ENCODE measurements at regions not wholly inside any gene's neighbourhood (a gene's known extent, or its start where the extent isn't known, plus 50 kb on each side); places are given as distances from the start of the nearest gene placed in this dataset.
"Not testable (repeated sequence)": the region's sequence is repeated elsewhere in the genome, so short reads cannot be mapped to it uniquely, and the experiment has no call there.

- Histone ChIP-seq H3K4me3 (no peak overlapping the region), H3K27ac (no peak overlapping the region), H3K9me3 (ENCODE audit: low read depth, low read length) (no peaks in the 10 kb centered on the region), H3K9ac (ENCODE audit: insufficient read length) (no peak overlapping the region), H3K36me3 (ENCODE audit: insufficient read depth, low read length) (no peaks in the 10 kb centered on the region)
- TF ChIP-seq EZH2 (IDR thresholded peaks at IDR 0.05) (no peak), POLR2AphosphoS5 (IDR thresholded peaks at IDR 0.05; ENCODE audit: borderline replicate concordance, low read depth, low read length) (no peak)
- DNase-seq (ENCODE audit: low read depth, low spot score): no peak
Observed at GRCh38 chr16:52914428-52914827, 138.3 kb downstream of the CHD9NB start.

DNA sequence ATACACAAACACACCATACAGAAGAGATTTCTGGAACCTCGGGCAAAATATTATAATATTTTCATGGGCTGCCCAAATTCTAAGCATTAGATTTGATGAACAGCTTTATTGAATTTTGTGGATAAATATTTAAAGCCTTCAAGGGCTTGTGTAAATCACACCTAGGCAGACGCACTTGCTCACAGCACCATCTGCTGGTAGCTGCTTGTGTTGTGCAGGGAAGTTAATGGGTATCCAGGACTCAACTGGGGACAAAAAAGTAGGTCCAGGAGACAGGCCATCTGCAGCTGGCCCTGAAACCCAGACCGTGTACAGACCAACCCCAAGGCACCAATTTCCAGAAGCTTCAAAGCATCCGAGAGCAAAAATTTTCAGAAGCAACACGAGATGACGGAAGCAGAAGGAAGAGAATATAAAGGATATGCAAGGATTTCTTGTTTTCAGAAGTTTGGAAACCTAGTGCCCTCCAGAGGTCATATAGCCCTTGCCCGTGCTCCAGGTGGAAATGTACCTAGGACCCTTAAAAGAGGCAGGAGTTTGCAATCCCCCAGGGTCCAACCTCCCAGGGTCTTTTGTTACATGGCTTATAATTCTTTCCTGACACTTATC lies 140.0 kb downstream of the CHD9NB start:
- Histone ChIP-seq H3K36me3 (ENCODE audit: insufficient read depth, low read length) (no peaks in the 10 kb centered on the region), H3K4me3 (no peak overlapping the region), H3K9me3 (ENCODE audit: low read depth, low read length) (no peaks in the 10 kb centered on the region), H3K27ac (no peak overlapping the region), H3K9ac (ENCODE audit: insufficient read length) (no peak overlapping the region)
- TF ChIP-seq EZH2 (IDR thresholded peaks at IDR 0.05): no peak
- no peak for TF ChIP-seq FOXP2 (optimal IDR thresholded peaks at IDR 0.05; ENCODE audit: control extremely low read depth, extremely low read length, insufficient read depth)
- no peak for TF ChIP-seq POLR2AphosphoS5 (IDR thresholded peaks at IDR 0.05; ENCODE audit: borderline replicate concordance, low read depth, low read length)
- peak; percentile 3 for DNase-seq (ENCODE audit: low read depth, low spot score)

DNA sequence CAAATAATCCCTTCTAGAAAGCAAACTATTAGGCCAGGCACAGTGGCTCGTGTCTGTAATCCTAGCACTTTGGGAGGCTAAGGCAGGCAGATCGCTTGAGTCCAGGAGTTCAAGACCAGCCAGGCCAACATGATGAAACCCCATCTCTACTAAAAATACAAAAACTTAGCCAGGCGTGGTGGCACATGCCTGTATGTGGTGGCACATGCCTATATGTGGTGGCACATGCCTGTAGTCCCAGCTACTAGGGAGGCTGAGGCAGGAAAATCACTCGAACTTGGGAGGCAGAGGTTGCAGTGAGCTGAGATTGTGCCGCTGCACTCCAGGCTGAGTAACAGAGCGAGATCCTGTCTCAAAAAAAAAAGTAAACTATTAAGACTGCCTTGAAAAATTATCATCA lies 144.6 kb downstream of the CHD9NB start:
- DNase-seq (ENCODE audit: low read depth, low spot score); H3K9ac ChIP-seq (ENCODE audit: insufficient read length); H3K36me3 ChIP-seq (ENCODE audit: insufficient read depth, low read length); H3K27ac ChIP-seq; H3K9me3 ChIP-seq (ENCODE audit: low read depth, low read length); H3K4me3 ChIP-seq: not testable (repeated sequence)

DNA sequence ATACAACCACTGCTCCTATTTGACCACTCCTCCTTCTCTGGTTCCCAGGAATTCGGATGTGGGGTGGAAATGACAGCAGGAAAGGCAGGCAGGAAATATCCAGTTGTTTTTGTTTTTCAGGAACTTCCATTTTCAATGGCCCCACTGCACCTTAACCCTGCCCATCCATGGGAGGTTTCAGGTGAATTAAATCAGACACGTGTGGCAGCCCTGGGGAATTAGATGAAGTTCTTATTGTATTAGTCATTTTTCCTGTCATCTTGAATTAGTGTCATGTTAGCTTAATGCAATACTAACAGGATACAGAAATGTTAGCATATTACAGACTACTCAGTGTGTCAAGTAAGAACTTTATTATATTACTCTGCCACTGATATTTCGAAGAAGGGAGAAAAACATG lies 146.4 kb downstream of the CHD9NB start:
- no peak overlapping the region for H3K4me3 ChIP-seq
- DNase-seq (ENCODE audit: low read depth, low spot score): no peak
- no peaks in the 10 kb centered on the region for H3K9me3 ChIP-seq (ENCODE audit: low read depth, low read length)
- no peak for TF ChIP-seq FOXP2 (optimal IDR thresholded peaks at IDR 0.05; ENCODE audit: control extremely low read depth, extremely low read length, insufficient read depth)
- no peak for TF ChIP-seq EZH2 (IDR thresholded peaks at IDR 0.05)
- TF ChIP-seq POLR2AphosphoS5 (IDR thresholded peaks at IDR 0.05; ENCODE audit: borderline replicate concordance, low read depth, low read length): no peak
- H3K27ac ChIP-seq: no peak overlapping the region
- no peak overlapping the region for H3K9ac ChIP-seq (ENCODE audit: insufficient read length)
- H3K36me3 ChIP-seq (ENCODE audit: insufficient read depth, low read length): no peaks in the 10 kb centered on the region

GRCh38 chr16:52896478-52897164 lies 156.1 kb downstream of the CHD9NB start:
- Histone ChIP-seq H3K4me3 (no peak overlapping the region), H3K9me3 (ENCODE audit: low read depth, low read length) (no peaks in the 10 kb centered on the region), H3K9ac (ENCODE audit: insufficient read length) (no peak overlapping the region), H3K36me3 (ENCODE audit: insufficient read depth, low read length) (no peaks in the 10 kb centered on the region), H3K27ac (no peak overlapping the region)
- DNase-seq (ENCODE audit: low read depth, low spot score): no peak
- TF ChIP-seq POLR2AphosphoS5 (IDR thresholded peaks at IDR 0.05; ENCODE audit: borderline replicate concordance, low read depth, low read length): no peak
- TF ChIP-seq EZH2 (IDR thresholded peaks at IDR 0.05): no peak
- TF ChIP-seq FOXP2 (optimal IDR thresholded peaks at IDR 0.05; ENCODE audit: control extremely low read depth, extremely low read length, insufficient read depth): no peak

- no peak for TF ChIP-seq FOXP2 (optimal IDR thresholded peaks at IDR 0.05; ENCODE audit: control extremely low read depth, extremely low read length, insufficient read depth)
- no peak for TF ChIP-seq POLR2AphosphoS5 (IDR thresholded peaks at IDR 0.05; ENCODE audit: borderline replicate concordance, low read depth, low read length)
- no peak for TF ChIP-seq EZH2 (IDR thresholded peaks at IDR 0.05)
- Histone ChIP-seq H3K4me3 (no peak overlapping the region), H3K27ac (no peak overlapping the region), H3K36me3 (ENCODE audit: insufficient read depth, low read length) (no peaks in the 10 kb centered on the region), H3K9me3 (ENCODE audit: low read depth, low read length) (no peaks in the 10 kb centered on the region), H3K9ac (ENCODE audit: insufficient read length) (no peak overlapping the region)
- DNase-seq (ENCODE audit: low read depth, low spot score): no peak
Observed at GRCh38 chr16:52874042-52874441, 178.7 kb downstream of the CHD9NB start.

- DNase-seq (ENCODE audit: low read depth, low spot score): no peak
- no peak overlapping the region for H3K27ac ChIP-seq
- TF ChIP-seq POLR2AphosphoS5 (IDR thresholded peaks at IDR 0.05; ENCODE audit: borderline replicate concordance, low read depth, low read length) (no peak), EZH2 (IDR thresholded peaks at IDR 0.05) (no peak), FOXP2 (optimal IDR thresholded peaks at IDR 0.05; ENCODE audit: control extremely low read depth, extremely low read length, insufficient read depth) (no peak)
- no peak overlapping the region for H3K4me3 ChIP-seq
- H3K9ac ChIP-seq (ENCODE audit: insufficient read length): no peak overlapping the region
- H3K36me3 ChIP-seq (ENCODE audit: insufficient read depth, low read length): no peaks in the 10 kb centered on the region
- no peaks in the 10 kb centered on the region for H3K9me3 ChIP-seq (ENCODE audit: low read depth, low read length)
Observed at GRCh38 chr16:52872731-52873130, 180.0 kb downstream of the CHD9NB start.

DNA sequence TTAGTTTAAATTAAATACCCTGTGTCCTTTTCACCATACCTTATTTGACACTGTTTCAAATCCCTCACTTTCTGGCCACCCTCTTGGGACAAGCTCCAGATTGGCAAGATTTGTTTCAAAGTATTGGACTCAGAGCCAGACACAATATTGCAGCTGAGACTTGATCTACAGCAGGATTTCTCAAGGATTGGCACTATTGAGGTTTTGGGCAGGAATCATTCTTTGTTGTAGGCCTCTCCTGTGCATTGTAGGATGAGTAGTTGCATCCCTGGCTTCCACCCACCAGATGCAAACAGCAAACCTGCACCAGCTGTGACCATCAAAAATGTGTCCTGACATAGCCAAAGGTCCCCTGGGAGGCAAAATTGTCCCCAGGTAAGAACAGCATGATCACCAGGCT lies 181.2 kb downstream of the CHD9NB start:
- DNase-seq (ENCODE audit: low read depth, low spot score): no peak
- no peaks in the 10 kb centered on the region for H3K36me3 ChIP-seq (ENCODE audit: insufficient read depth, low read length)
- no peak overlapping the region for H3K9ac ChIP-seq (ENCODE audit: insufficient read length)
- H3K9me3 ChIP-seq (ENCODE audit: low read depth, low read length): no peaks in the 10 kb centered on the region
- H3K4me3 ChIP-seq: no peak overlapping the region
- TF ChIP-seq FOXP2 (optimal IDR thresholded peaks at IDR 0.05; ENCODE audit: control extremely low read depth, extremely low read length, insufficient read depth) (no peak), POLR2AphosphoS5 (IDR thresholded peaks at IDR 0.05; ENCODE audit: borderline replicate concordance, low read depth, low read length) (no peak), EZH2 (IDR thresholded peaks at IDR 0.05) (no peak)
- H3K27ac ChIP-seq: no peak overlapping the region

GRCh38 chr16:52869243-52869642 lies 183.5 kb downstream of the CHD9NB start:
- Histone ChIP-seq H3K4me3 (no peak overlapping the region), H3K27ac (no peak overlapping the region), H3K36me3 (ENCODE audit: insufficient read depth, low read length) (no peaks in the 10 kb centered on the region), H3K9me3 (ENCODE audit: low read depth, low read length) (no peaks in the 10 kb centered on the region), H3K9ac (ENCODE audit: insufficient read length) (no peak overlapping the region)
- no peak for DNase-seq (ENCODE audit: low read depth, low spot score)
- TF ChIP-seq POLR2AphosphoS5 (IDR thresholded peaks at IDR 0.05; ENCODE audit: borderline replicate concordance, low read depth, low read length) (no peak), FOXP2 (optimal IDR thresholded peaks at IDR 0.05; ENCODE audit: control extremely low read depth, extremely low read length, insufficient read depth) (no peak), EZH2 (IDR thresholded peaks at IDR 0.05) (no peak)
